NCI-H1436 treated with DMSO at 0.1 percent for 48 hours (cell line): ENCODE measurements at regions not wholly inside any gene's neighbourhood (a gene's known extent, or its start where the extent isn't known, plus 50 kb on each side); places are given as distances from the start of the nearest gene placed in this dataset.

Experiments
- DNase-seq: peaks from one replicate; lab custom pipeline; 2025; lab: John Stamatoyannopoulos, UW

DNA sequence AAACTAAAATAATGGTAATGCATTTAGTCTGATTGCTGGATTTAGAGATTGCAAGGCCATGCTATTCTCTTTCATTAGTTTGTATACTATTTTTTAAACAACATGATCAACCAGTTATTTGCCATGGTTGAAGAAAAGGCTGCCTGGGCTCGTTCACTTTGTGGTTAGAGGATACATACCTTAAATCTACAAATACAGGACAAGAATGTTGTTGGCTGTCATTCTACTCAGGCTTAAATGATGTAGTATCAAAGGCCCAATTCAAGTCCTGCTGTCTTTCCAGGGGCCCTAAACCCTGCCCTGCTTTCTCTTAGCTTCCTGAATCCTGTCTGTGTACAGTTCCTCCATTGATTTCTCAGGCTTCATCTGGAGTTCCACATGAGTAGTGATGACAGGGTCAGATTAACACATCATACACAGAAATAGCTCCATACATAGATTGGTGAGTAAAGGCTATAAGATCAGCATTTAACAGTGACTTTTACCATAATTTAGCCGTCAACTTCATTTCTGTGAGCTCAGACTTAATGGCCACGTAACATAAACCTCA lies 114.9 kb upstream of the GPRIN3 start:
- DNase-seq = no peak

DNA sequence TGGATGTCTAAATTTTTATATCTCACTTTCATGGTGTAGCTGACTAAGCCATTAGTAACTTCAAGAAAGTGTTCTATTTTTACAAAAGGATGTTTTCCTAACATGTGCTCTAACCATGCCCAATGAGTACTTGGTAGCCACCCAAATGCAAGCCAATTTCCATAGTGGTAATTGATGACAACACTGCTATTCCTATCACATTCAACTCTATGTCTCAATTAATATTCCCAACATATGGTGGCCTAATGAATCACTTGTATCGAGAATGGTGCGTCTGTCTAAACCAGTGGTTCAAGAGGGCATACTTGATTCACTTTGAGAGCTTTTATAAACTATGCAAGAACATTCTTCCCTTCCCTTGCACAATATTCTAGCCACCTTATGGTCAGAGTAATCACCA lies 112.9 kb upstream of the GPRIN3 start:
- DNase-seq = no peak

DNA sequence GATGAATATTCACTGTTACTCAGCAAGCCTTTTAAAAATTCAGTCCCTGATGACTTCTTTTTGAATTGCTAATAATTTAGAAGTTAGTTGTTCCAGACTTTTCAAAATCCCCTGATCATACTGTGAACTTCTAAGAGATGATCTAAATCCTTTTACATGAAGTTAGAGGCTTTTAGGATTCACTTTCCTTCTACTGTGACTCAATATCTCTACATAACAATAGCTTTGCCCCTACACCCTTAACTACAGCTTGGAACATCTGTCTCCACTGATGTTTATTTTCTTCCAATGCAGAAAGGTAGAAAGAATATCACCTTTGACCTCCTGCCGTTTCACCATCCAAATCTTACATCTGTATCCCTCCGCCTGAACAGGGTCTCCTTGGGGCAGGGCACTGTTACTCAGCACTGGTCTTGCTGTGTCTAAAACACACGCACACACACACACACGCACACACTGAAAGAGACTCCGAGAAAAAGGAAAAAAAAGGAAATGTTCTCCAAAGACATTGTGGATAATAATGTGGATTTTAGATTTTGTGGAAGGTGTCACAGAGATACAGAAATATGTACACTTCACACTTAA lies 111.6 kb upstream of the GPRIN3 start:
- DNase-seq = no peak

DNA sequence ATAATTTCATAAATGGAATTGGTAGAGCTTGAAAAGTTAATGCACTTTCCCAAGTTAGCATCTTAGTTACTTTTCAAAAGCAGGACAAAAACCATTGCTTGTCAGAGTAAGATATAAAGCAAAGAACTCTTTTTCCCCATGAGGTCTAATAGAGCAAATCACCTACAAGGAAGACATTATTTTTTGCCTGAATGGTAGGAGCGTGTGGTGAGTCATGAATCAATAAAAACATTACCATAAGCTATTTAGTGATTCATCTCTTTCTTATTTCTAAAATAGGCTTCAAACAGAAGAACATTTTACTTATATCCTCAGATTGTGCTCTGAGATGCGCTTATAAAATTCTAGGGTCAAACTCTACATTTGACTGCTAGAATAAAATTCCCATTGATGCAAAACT lies 109.4 kb upstream of the GPRIN3 start:
- no peak for DNase-seq

DNA sequence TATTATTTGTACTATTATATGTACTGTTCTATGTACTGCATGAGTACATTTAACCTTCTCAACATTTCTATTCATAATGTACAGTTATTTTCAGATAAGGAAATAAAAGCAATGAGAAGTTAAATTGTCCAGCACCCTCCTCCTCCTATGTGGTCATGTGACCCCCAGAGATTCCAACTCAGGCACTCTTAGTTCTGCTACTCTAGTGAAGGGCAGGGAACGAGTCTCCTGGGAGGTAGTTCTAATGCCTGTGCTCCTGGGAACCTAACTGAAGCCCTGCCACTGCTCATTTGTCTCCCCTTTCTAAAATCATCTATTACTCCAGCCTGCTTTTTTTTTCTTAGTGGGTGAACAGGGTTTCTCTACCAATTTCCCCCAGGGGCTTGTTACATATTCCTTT lies 105.9 kb upstream of the GPRIN3 start:
- no peak for DNase-seq

DNA sequence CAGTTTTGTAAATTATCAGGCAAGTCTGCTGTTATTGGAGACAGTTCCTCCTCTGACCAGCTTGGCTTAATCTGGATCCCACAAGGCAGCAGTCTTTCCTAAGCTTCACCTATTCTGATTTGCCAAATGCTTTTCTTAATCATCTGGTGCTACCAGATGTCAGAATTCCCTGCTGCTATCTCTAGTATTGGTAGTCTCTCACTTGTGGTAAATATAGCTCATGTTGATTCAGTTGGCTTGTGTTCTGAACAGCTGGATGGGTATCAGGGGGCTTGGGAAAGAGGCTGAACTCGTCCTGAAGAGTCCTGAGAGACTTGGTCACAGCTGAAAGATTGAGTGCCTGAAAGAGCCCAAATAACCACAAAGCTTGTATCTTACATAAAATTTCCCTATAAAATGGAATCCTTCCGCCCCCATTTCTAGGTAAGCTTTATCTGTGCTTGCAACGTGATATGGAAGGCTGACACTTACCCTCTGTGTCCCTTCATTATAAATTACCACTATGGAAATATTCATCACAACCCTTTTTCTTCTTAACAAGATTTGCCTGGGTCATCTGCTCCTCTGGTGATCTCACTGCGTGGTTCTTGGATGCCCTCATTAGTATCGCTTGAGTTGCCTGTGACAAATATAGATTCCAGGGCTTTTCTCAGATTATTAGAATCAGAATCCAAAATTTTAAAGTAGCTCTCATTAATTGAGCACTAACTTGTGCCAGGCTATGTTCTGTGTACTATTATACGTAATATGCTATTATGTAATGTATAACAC lies 104.1 kb upstream of the GPRIN3 start:
- DNase-seq = no peak

DNA sequence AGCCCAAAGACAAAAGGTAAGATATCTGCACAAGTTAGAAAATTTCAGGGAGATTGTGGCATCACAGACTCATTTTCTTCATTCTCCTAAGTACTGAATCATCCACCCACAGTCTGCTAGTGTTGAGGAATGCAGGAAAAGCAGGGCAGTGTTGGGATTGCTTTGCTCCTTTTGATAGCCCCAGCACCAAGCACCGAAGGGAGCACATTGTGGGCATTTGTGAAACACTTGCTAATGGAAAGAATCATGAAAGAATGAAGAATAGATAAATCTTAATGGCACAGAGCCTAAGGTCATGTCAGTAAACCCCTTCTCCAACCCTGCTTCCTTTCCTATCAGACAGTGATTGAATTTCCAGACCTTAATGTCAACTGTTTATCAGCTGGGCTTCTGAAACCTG lies 103.1 kb upstream of the GPRIN3 start:
- no peak for DNase-seq

DNA sequence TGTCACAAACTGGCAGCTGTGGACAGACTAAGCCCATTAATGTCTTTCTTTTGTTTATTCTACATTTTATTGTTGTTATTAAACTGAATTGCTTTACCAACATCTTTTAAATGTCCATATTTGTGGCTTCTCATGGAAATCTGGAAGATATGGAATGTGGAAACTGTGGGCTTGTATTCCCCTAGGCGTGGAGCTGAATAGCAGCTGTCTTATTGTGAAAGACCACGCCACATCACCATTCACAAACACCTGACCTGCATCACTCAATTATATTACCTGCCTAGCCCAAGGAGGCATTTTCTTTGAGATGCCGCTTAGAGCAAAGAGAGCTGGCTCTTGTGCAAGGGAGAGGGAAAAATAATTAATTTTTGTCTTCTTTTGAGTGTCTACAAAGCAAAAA lies 96.9 kb upstream of the GPRIN3 start:
- no peak for DNase-seq

DNA sequence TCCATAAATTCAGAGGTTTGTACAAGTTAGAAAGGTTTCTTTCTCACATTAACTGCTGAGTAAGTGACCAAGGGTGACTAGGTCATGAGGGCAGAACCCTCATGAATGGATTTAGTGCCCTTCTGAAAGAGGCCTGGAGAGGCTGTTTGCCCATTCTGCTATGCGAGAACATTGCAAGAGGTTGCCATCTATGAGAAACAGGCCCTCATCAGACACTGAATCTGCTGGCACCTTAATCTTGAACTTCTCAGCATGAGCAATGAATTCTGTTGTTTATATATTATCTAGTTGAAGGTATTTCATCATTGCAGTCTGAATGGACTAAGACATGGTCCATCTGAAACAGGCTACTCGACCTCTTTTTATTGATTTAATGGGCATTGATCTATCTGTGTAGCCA lies 96.2 kb upstream of the GPRIN3 start:
- no peak for DNase-seq

DNA sequence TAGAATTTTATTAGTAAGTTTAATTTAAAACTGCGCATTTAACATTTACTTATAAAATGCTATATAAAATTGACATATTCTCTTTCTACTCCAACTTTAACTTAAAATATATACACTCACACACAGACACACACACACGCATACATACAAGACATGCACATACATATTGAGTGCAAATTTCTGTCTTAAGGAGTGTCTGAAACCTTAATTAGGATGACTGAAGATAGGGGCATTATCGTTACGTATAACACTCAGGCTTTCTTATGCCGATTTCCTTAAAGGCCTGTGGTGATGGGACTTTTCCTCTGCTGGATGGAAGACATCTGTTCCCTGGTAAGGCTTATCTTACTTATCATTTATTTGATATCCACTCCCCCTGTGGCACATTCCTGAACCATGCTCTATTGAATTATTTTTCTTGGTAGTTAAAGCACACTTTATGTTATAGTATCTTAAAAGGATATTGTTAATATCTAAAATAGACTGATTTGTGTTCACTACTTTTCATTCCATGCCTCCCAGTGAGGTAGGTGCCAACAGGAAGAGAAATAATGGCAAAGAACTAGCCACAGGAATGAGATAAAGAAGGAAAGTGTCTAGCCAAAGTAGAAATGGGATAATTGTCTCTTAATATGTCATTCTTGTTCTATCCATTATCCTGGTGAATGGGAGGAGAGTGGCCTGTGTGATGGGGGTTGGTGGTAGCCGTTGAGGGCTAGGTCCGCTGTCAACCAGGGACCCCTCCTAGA lies 92.9 kb upstream of the GPRIN3 start:
- DNase-seq = no peak

DNA sequence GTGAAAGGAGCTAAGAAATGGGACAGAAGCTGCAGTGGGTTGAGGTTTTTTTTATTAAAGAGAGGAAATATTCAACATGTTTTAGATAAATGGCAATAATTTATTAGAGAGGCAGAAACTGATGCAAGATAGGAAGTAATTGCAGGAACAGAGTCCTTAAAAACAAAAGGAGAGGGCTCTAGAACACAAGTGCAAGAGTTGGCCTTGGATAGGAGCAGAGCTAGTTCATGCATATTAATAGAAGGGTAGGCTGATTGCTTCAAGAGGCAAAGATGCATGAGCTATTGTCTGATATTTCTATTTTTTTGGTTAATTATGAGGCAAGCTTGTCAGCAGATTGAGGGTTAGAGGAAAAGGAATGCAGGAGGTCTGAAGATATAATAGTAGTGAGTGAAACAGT lies 91.0 kb upstream of the GPRIN3 start:
- DNase-seq = no peak

DNA sequence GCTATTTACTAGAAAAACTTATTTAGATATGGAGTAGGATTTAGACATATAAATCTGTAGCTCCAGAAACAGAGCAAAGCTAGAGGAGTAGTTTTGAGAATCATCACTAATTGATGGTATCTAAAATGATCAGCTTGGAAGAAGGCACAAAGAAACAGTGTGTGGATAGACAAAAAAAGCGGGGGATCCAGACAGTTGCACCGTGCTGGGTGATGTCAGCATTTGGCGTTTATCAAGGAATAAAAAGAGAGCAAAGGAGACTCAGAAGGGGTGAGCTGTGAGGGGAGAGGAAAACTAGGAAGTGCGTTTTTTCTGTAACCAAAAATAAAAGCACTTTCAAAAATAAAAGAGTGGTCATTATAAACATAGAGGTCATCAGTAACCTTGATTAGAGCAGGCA lies 90.5 kb upstream of the GPRIN3 start:
- DNase-seq = no peak

DNA sequence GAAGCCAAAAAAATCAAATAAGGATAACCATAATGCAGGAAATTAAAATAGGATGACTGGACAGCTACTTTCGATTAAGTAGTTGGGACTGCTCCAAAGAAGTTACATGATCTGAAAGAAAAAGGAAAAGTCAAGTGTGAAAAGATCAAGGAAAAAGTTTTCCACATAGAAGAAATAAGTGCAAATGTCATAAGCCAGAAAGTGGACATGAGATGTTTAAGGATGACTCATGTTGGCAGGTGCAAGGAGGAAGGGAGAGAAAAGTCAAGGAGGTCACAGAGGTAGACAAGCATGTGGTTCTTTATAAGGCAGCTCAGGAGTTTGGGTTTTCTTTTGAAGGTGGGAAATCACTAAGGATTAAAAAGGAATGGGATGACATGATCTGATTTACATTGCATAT lies 89.8 kb upstream of the GPRIN3 start:
- no peak for DNase-seq

DNA sequence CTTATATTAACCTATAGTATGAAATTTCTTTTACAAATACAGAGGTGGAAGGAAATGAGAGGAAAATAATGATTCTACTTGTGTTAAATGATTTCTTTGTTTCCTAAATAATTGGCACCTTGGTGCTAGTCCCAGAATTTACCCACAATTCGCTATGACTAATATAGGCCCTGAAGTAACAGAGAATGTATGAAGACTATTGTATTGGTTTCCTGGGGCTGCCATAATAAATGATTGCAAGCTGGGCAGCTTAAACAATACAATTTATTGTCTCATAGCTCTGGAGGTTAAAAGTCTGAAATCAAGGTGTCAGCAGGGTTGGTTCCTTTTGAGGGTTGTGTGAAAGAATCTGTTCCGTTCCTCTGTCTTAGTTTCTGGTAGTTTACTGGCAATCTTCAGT lies 74.8 kb upstream of the GPRIN3 start:
- no peak for DNase-seq

DNA sequence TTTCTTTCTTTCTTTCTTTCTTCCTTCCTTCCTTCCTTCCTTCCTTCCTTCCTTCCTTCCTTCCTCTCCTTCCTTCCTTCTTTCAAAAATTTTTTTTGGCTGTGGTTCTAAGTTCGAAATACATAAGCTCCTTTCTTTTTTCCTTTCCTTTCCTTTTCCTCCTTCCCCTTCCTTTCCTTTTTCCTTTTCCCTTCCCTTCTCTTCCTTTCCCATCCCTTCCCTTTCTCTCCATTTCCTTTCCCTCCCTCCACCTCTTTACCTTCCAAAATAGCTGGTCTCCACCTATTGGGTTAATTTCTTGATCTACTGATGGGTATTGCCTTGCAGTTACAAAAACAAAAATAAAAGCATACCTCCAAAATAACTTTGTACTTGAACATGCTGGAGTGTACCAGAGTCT lies 73.4 kb upstream of the GPRIN3 start:
- DNase-seq = no peak

DNA sequence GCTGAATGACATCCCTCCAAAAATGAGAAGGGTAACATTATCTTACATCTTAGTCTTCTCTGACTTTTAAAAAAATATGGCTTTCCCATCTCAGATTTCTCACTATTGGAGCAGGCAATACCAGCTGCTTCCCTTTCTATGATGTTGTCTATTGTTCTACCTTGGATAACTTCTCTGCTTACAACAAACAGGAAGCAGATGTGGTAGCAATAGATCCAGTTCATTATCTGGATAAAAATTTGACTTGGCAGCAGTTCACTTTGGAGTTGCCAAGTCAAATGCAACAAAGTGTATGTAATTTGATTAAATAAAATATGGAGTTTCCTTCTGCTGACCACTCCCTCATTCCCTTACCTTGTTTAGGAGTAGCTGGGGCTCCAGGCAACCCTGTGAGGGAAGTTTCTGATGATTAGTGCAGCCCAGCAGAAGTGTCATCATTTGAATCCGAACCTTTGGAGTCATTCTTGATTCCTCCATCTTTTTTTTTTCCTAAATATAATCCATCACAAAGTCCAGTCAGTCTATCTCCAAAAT lies 72.0 kb upstream of the GPRIN3 start:
- DNase-seq = no peak

DNA sequence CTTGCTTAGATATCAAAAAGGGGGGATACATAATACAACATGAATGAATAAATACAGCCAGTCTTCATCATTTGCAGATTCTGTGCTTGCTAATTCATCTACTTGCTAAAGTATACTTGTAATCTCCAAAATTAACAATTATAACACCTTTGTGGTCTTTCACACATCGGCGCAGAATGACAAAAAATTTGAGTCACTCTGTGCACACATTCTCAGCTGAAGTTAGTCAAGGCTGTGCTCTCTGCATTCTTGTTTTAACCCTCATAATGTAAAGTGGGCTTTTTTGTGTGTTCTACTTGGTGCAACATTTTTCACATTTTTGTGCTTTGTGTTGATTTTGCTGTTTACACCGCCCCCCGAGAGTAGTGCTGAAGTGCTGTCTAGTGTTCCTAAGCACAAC lies 65.8 kb upstream of the GPRIN3 start:
- DNase-seq = no peak

DNA sequence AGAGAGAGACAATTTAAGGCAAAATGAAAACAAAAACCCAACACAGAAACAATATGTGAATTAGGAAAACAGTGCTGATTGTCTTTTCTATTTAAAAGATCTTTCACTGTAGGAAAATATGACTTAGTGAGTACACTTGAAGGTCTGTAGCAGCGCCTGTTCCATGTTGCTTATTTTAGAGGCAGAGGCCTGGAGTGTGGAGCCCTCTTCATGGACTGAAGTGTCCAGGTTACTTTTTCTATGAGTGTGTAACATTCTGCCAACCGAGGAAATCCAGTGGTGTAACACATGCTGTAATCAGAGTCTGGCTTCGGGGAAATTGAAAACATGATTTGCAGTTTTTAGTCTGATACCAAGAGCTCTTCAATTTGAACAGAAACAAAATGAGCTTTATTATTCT lies 64.0 kb upstream of the GPRIN3 start:
- no peak for DNase-seq

DNA sequence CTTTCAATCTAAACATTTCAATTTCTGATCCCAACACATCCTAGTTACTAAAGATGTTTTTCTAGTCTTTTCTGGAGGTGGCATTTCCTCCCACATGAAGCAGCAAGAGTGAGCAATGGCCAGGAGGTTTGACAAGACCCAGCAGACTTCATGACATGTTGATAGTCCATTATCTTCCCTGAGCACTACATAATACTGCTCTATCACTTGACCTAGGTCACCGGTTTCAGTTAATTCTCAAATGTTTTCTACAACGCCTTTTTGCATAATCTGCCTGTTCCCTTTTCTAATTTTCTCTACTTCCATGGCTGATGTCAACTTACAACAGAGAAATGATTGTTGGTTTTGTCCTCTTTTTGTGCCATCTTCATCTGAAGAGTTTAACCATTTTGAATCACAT lies 62.0 kb upstream of the GPRIN3 start:
- DNase-seq = no peak

DNA sequence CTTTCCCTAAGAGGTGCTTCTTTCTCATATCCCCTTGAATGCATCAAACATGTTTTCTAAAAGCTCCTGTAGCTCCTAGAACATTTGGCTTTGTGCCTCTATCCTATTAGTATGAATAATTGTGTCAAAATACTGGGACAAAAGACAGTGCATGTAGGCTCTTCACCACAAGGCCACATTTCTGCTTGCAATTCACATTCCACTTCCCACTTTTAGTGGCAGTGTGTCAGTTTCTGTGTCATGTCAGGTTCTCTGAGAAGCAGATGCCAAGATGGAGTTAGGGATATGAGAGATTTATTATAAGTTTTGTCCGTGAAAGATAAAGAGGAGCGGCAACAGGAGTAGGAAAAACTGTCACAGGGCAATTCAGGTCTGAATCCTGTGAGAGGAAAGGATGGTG lies 61.3 kb upstream of the GPRIN3 start:
- no peak for DNase-seq

DNA sequence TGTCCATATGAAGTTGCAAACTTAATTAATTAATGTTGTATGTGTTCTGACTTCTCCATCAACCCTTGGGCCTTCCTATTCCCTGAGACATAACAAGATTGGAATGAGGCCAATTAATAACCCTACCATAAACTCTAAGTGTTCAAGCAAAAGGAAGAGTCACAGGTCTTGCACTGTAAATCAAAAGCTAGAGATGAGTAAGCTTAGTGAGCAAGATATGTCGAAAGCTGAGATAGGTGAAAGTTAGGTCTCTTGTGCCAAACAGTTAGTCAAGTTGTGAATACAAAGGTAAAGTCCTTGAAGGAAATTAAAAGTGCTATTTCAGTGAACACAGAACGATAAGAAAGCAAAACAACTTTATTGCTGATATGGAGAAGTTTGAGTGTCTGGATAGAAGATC lies 58.2 kb upstream of the GPRIN3 start:
- no peak for DNase-seq

DNA sequence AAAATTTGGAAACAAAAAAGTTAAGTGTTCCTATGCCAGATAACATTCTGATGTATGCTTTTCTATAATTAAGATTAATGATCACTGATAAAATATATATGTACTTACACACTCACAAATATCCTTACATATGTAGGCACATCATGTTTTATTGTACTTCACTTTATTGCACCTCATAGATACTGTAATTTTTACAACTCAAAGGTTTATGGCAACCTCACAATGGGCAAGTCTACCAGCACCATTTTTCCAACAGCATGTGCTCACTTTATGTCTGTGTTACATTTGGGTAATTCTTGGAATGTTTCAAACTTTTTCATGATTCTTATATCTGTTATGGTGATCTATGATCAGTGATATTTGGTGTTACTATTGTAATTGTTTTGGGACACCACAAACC lies 57.8 kb upstream of the GPRIN3 start:
- no peak for DNase-seq

DNA sequence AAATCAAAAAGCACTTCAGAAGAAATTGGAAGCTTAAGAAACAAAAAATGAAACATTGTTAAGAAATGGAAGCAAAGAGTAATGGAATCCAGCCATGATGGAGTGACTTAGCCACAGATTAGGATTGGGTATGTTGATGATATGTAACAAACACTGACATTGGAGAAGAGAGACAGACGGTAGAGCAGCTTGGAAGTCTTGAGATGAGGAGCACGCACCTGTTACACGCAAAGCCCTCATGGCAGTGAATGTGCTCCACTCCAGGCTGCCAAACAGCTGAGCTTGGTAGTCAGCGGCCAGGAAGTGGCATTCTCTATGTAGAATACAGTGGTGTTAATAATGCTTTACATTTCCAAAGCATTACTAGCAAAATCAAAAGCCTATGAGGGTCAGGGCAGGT lies 56.9 kb upstream of the GPRIN3 start:
- no peak for DNase-seq
